AG09309 (cell line): ENCODE measurements at regions not wholly inside any gene's neighbourhood (a gene's known extent, or its start where the extent isn't known, plus 50 kb on each side); places are given as distances from the start of the nearest gene placed in this dataset.

Source experiments
- DNase-seq: peaks from one replicate; pipeline ENCODE4 v3.0.0-alpha.2; 2010; ENCODE audit warnings: low read depth
- H3K4me3 ChIP-seq: 2 replicates; pipeline ENCODE4 v1.5.1; 2011; ENCODE audit warnings: mild to moderate bottlenecking, low read depth, low read length, moderate library complexity; ENCODE audit not compliant: control insufficient read depth
- TF ChIP-seq, protein P1 (sequence below): IDR thresholded peaks from 2 replicates; pipeline ENCODE4 v1.5.1; 2011; ENCODE audit warnings: mild to moderate bottlenecking, low read depth, low read length, inconsistent platforms; ENCODE audit not compliant: insufficient read depth, control insufficient read depth; ENCODE audit errors: missing control alignments

- TF ChIP-seq, protein P1, sequence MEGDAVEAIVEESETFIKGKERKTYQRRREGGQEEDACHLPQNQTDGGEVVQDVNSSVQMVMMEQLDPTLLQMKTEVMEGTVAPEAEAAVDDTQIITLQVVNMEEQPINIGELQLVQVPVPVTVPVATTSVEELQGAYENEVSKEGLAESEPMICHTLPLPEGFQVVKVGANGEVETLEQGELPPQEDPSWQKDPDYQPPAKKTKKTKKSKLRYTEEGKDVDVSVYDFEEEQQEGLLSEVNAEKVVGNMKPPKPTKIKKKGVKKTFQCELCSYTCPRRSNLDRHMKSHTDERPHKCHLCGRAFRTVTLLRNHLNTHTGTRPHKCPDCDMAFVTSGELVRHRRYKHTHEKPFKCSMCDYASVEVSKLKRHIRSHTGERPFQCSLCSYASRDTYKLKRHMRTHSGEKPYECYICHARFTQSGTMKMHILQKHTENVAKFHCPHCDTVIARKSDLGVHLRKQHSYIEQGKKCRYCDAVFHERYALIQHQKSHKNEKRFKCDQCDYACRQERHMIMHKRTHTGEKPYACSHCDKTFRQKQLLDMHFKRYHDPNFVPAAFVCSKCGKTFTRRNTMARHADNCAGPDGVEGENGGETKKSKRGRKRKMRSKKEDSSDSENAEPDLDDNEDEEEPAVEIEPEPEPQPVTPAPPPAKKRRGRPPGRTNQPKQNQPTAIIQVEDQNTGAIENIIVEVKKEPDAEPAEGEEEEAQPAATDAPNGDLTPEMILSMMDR: no peak
- H3K4me3 ChIP-seq: no peak overlapping the region
- no peak for DNase-seq
Measured at GRCh38 chr1:185491604-185492003, 174.6 kb upstream of the IVNS1ABP start.

- TF ChIP-seq, protein P1: no peak
- no peak for DNase-seq
- no peak overlapping the region for H3K4me3 ChIP-seq
Measured at GRCh38 chr1:185490924-185491323, 173.9 kb upstream of the IVNS1ABP start.

DNA sequence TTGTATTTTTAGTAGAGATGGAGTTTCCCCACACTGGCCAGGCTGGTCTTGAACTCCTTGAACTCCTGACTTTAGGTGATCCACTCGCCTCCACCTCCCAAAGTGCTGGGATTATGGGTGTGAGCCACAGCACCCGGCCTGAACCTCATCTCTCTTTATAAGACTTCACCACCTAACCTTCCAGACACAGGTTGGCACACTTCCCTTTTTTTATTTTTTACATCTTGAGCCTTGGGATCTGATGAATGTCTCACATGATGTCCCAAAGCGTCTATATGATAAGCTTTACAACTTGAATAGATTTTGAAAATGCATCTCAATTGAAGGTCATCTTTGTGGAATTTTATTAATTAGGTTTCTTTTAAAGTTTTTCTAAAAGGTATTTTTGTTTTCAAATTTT lies 172.4 kb upstream of the IVNS1ABP start:
- no peak for DNase-seq
- H3K4me3 ChIP-seq: no peak overlapping the region
- TF ChIP-seq, protein P1: no peak

DNA sequence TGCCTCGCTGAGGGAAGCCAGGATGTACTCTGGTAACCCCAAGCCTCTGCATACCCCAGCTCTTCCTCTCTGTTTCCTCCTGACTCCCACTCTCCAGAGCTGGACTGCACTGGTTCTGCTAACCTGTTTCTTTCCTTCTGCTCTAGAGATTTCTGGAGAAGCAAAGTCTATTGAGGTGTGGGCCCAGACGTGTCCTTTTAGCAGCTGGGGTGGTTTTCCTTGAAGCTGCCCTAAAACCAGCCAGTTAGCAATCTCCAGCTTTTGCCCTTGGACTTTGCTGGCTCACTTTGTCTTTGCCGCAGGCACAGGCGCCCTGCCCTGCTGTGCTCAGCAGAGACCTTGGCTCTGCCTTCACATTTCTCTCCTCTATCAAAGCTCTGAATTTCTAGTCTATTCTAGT lies 171.8 kb upstream of the IVNS1ABP start:
- DNase-seq: no peak
- TF ChIP-seq, protein P1: no peak
- H3K4me3 ChIP-seq: no peak overlapping the region

DNA sequence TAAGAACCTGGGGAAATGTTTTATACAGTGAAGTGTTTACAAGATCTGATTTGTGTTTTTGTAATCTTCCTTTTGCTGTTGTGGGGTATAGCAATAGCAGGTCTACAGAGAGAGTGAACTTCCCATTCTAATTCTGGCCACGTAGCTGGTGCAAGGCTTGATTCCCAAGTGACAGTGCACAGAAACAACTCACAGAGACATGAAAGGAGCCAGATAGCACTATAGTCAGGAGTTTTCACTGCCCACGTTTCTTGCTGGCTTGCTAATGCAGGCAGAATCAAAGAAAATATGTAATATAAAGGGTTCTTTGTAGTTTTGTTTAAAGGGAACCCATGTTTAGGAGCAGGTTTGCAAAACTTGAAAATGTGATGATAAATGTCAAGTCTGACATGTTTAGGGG lies 170.9 kb upstream of the IVNS1ABP start:
- no peak for DNase-seq
- TF ChIP-seq, protein P1: no peak
- H3K4me3 ChIP-seq: no peak overlapping the region

DNA sequence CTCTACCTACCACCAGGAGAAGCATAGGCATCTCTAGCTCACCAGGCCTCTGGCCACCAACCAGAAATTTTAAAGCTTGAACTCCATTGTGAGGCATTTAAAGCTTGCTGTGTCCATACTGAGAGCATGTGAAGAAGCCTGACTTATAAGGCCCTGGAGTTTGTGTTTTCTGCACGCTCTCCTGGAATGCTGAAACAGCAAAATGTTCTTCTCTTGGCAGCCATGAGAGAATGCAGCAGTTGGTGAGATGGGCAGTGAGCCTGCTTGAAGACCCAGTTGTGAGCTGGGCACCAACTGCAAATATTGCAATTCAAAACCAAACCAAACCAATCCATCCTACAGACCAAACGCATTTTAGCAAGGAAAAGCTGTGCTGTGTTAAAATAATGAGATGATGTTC lies 170.0 kb upstream of the IVNS1ABP start:
- no peak overlapping the region for H3K4me3 ChIP-seq
- TF ChIP-seq, protein P1: no peak
- DNase-seq: no peak

GRCh38 chr1:185486346-185486745 lies 169.3 kb upstream of the IVNS1ABP start:
- no peak overlapping the region for H3K4me3 ChIP-seq
- DNase-seq: no peak
- TF ChIP-seq, protein P1: no peak
